WTC11 (cell line): ENCODE measurements at regions not wholly inside any gene's neighbourhood (a gene's known extent, or its start where the extent isn't known, plus 50 kb on each side); places are given as distances from the start of the nearest gene placed in this dataset.

Experiments
- ATAC-seq: fragments of 200-7000 bp; cut with Tn5 transposase; 2 replicates; pipeline ENCODE4 v1.10.0; 2021; ENCODE audit warnings: mild to moderate bottlenecking, moderate library complexity
- CTCF ChIA-PET: fragments of 300-600 bp; sonication (Branson Sonifier 250); formaldehyde crosslinking; loops from one replicate; lab custom pipeline; 2021; ENCODE audit warnings: antibody characterized with exemption; lab: Charles Lee
- POLR2A ChIA-PET: fragments of 350-600 bp; sonication (Branson Sonifier 250); formaldehyde crosslinking; loops from one replicate; lab custom pipeline; 2021; ENCODE audit warnings: antibody characterized with exemption; lab: Charles Lee
- DNase-seq: peaks from one replicate; pipeline ENCODE4 v3.0.0; 2021; ENCODE audit warnings: low spot score
- H3K27ac Mint-ChIP-seq: 2 replicates; pipeline ENCODE4 v1.8.0; 2021; ENCODE audit warnings: mixed read lengths
- H3K27me3 Mint-ChIP-seq: 2 replicates; pipeline ENCODE4 v1.8.0; 2021; ENCODE audit warnings: low read depth, mild to moderate bottlenecking, moderate library complexity, mixed read lengths
- H3K36me3 Mint-ChIP-seq: 2 replicates; pipeline ENCODE4 v1.8.0; 2021; ENCODE audit warnings: mixed read lengths
- H3K4me1 Mint-ChIP-seq: 2 replicates; pipeline ENCODE4 v1.8.0; 2022; ENCODE audit warnings: mixed read lengths
- H3K4me3 Mint-ChIP-seq: 2 replicates; pipeline ENCODE4 v1.8.0; 2021; ENCODE audit warnings: mild to moderate bottlenecking, moderate library complexity, mixed read lengths
- H3K9me3 Mint-ChIP-seq: 2 replicates; pipeline ENCODE4 v1.8.0; 2021; ENCODE audit warnings: mixed read lengths
- CBFB ChIP-seq: sonication (generic); formaldehyde crosslinking; IDR thresholded peaks from 2 replicates; pipeline ENCODE4 v1.8.1; 2022; ENCODE audit warnings: mild to moderate bottlenecking, low read depth, missing genetic modification reagents
- MYBL2 ChIP-seq: sonication (generic); formaldehyde crosslinking; IDR thresholded peaks from 2 replicates; pipeline ENCODE4 v1.8.1; 2023; ENCODE audit warnings: mild to moderate bottlenecking, moderate library complexity, missing genetic modification reagents
- NR3C1 ChIP-seq: sonication (generic); formaldehyde crosslinking; conservative IDR thresholded peaks from 2 replicates; pipeline ENCODE4 v1.8.1; 2023; ENCODE audit warnings: low read depth, mild to moderate bottlenecking, missing genetic modification reagents
- PRRX2 ChIP-seq: fragments of 250-450 bp; sonication (Bioruptor Pico); IDR thresholded peaks from 2 replicates; pipeline ENCODE4 v1.8.0; 2021; ENCODE audit warnings: mild to moderate bottlenecking
- RORB ChIP-seq: fragments of 250-450 bp; sonication (Bioruptor Pico); IDR thresholded peaks from 2 replicates; pipeline ENCODE4 v1.9.0; 2021; ENCODE audit warnings: mild to moderate bottlenecking
- TEAD4 ChIP-seq: sonication (generic); formaldehyde crosslinking; IDR thresholded peaks from 2 replicates; pipeline ENCODE4 v1.8.0; 2022; ENCODE audit warnings: mild to moderate bottlenecking, missing genetic modification reagents
- ZNF232 ChIP-seq: sonication (generic); formaldehyde crosslinking; IDR thresholded peaks from 2 replicates; pipeline ENCODE4 v1.8.0; 2022; ENCODE audit warnings: mild to moderate bottlenecking, missing genetic modification reagents
- ZNF317 ChIP-seq: sonication (generic); formaldehyde crosslinking; IDR thresholded peaks from 2 replicates; pipeline ENCODE4 v1.8.1; 2023; ENCODE audit warnings: low read depth, mild to moderate bottlenecking, moderate library complexity, missing genetic modification reagents, borderline replicate concordance
- TF ChIP-seq, protein P1 (sequence below): fragments of 250-450 bp; sonication (Bioruptor Pico); IDR thresholded peaks from 2 replicates; pipeline ENCODE4 v1.9.0; 2021; ENCODE audit warnings: mild to moderate bottlenecking, borderline replicate concordance
- TF ChIP-seq, protein P2 (sequence below): sonication (generic); formaldehyde crosslinking; conservative IDR thresholded peaks from 2 replicates; pipeline ENCODE4 v1.8.1; 2022; ENCODE audit warnings: mild to moderate bottlenecking, missing genetic modification reagents
- TF ChIP-seq, protein P3 (sequence below): sonication (generic); formaldehyde crosslinking; IDR thresholded peaks from 2 replicates; pipeline ENCODE4 v1.8.0; 2023; ENCODE audit warnings: missing genetic modification reagents, mild to moderate bottlenecking, borderline replicate concordance

DNA sequence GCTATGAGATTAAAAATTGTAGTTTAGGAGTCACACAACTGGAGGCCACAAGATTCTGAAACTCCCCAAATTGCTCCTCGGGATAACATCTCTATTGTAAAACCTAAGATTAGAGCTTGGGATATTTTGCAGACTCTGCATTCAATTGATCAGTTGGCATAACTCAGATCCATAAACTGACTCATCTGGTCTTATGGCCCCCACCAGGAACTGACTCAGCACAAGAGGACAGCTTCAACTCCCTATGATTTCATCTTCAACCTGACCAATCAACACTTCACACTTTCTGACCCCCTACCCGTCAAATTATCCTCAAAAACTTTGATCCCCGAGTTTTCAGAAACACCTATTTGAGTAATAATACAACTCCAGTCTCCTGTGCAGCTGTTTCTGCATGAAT, 257.3 kb downstream of the HAO1 start (continued):
- no peak for TF ChIP-seq NR3C1 (CRISPR knock-in tag)
- TF ChIP-seq, protein P1, sequence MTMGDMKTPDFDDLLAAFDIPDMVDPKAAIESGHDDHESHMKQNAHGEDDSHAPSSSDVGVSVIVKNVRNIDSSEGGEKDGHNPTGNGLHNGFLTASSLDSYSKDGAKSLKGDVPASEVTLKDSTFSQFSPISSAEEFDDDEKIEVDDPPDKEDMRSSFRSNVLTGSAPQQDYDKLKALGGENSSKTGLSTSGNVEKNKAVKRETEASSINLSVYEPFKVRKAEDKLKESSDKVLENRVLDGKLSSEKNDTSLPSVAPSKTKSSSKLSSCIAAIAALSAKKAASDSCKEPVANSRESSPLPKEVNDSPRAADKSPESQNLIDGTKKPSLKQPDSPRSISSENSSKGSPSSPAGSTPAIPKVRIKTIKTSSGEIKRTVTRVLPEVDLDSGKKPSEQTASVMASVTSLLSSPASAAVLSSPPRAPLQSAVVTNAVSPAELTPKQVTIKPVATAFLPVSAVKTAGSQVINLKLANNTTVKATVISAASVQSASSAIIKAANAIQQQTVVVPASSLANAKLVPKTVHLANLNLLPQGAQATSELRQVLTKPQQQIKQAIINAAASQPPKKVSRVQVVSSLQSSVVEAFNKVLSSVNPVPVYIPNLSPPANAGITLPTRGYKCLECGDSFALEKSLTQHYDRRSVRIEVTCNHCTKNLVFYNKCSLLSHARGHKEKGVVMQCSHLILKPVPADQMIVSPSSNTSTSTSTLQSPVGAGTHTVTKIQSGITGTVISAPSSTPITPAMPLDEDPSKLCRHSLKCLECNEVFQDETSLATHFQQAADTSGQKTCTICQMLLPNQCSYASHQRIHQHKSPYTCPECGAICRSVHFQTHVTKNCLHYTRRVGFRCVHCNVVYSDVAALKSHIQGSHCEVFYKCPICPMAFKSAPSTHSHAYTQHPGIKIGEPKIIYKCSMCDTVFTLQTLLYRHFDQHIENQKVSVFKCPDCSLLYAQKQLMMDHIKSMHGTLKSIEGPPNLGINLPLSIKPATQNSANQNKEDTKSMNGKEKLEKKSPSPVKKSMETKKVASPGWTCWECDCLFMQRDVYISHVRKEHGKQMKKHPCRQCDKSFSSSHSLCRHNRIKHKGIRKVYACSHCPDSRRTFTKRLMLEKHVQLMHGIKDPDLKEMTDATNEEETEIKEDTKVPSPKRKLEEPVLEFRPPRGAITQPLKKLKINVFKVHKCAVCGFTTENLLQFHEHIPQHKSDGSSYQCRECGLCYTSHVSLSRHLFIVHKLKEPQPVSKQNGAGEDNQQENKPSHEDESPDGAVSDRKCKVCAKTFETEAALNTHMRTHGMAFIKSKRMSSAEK (CRISPR knock-in tag) = no peak
- TF ChIP-seq PRRX2 (CRISPR knock-in tag) = no peak
- TF ChIP-seq ZNF232 (CRISPR knock-in tag) = no peak
- no peak for TF ChIP-seq RORB (CRISPR knock-in tag)
- TF ChIP-seq, protein P2, sequence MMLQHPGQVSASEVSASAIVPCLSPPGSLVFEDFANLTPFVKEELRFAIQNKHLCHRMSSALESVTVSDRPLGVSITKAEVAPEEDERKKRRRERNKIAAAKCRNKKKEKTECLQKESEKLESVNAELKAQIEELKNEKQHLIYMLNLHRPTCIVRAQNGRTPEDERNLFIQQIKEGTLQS (CRISPR knock-in tag) = no peak
- no peak for TF ChIP-seq MYBL2 (CRISPR knock-in tag)
- TF ChIP-seq, protein P3, sequence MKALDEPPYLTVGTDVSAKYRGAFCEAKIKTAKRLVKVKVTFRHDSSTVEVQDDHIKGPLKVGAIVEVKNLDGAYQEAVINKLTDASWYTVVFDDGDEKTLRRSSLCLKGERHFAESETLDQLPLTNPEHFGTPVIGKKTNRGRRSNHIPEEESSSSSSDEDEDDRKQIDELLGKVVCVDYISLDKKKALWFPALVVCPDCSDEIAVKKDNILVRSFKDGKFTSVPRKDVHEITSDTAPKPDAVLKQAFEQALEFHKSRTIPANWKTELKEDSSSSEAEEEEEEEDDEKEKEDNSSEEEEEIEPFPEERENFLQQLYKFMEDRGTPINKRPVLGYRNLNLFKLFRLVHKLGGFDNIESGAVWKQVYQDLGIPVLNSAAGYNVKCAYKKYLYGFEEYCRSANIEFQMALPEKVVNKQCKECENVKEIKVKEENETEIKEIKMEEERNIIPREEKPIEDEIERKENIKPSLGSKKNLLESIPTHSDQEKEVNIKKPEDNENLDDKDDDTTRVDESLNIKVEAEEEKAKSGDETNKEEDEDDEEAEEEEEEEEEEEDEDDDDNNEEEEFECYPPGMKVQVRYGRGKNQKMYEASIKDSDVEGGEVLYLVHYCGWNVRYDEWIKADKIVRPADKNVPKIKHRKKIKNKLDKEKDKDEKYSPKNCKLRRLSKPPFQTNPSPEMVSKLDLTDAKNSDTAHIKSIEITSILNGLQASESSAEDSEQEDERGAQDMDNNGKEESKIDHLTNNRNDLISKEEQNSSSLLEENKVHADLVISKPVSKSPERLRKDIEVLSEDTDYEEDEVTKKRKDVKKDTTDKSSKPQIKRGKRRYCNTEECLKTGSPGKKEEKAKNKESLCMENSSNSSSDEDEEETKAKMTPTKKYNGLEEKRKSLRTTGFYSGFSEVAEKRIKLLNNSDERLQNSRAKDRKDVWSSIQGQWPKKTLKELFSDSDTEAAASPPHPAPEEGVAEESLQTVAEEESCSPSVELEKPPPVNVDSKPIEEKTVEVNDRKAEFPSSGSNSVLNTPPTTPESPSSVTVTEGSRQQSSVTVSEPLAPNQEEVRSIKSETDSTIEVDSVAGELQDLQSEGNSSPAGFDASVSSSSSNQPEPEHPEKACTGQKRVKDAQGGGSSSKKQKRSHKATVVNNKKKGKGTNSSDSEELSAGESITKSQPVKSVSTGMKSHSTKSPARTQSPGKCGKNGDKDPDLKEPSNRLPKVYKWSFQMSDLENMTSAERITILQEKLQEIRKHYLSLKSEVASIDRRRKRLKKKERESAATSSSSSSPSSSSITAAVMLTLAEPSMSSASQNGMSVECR (CRISPR knock-in tag) = no peak
- TF ChIP-seq TEAD4 (CRISPR knock-in tag) = no peak
- TF ChIP-seq CBFB = no peak

DNA sequence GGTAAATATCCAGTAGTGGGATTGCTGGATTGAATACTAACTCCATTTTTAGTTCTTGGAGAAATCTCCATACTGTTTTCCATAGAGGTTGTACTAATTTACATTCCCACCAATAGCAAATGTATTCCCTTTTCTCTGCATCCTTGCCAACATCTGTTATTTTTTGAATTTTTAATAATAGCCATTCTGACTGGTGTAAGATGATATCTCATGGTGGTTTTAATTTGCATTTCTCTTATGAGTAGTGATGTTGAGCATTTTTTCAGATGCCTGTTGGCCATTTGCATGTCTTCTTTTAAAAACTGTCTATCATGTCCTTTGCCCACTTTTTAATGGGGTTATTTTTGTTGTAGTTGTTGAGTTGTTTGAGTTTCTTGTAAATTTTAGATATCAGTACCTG, 253.2 kb downstream of the HAO1 start:
- Mint-ChIP-seq H3K27ac (no peak overlapping the region), H3K9me3 (peaks cover 11% of the 10 kb centered on the region), H3K27me3 (no peaks in the 10 kb centered on the region), H3K36me3 (no peaks in the 10 kb centered on the region), H3K4me1 (no peaks in the 10 kb centered on the region), H3K4me3 (no peak overlapping the region)
- ATAC-seq (no peak), DNase-seq (no peak)
- ChIA-PET POLR2A (no interaction called here), CTCF (no interaction called here)
- no peak for TF ChIP-seq ZNF232 (CRISPR knock-in tag)
- no peak for TF ChIP-seq ZNF317 (CRISPR knock-in tag)
- TF ChIP-seq, protein P3 (CRISPR knock-in tag) = no peak
